DND-41 (cell line): ENCODE measurements at regions not wholly inside any gene's neighbourhood (a gene's known extent, or its start where the extent isn't known, plus 50 kb on each side); places are given as distances from the start of the nearest gene placed in this dataset.

Experiments
- ATAC-seq: fragments of 200-7000 bp; cut with Tn5 transposase; 3 replicates; pipeline ENCODE4 v1.9.1; 2021; ENCODE audit warnings: low read depth; ENCODE audit not compliant: insufficient read depth
- DNase-seq: peaks from one replicate; pipeline ENCODE4 v3.0.0-alpha.2; 2020
- H2AFZ ChIP-seq: 2 replicates; pipeline ENCODE4 v1.6.0; 2012; ENCODE audit warnings: low read depth, low read length
- H3K27ac ChIP-seq: 2 replicates; pipeline ENCODE4 v1.5.1; 2012; ENCODE audit warnings: low read length, inconsistent platforms
- H3K27me3 ChIP-seq: fragments of 200-600 bp; sonication (generic); 2 replicates; pipeline ENCODE4 v1.6.0; 2012; ENCODE audit warnings: low read length, mild to moderate bottlenecking, inconsistent platforms; ENCODE audit not compliant: insufficient read depth, poor library complexity
- H3K36me3 ChIP-seq: 2 replicates; pipeline ENCODE4 v1.5.1; 2012; ENCODE audit warnings: low read length, inconsistent platforms; ENCODE audit not compliant: insufficient read depth
- H3K4me1 ChIP-seq: 2 replicates; pipeline ENCODE4 v1.5.1; 2012; ENCODE audit warnings: mild to moderate bottlenecking, low read length; ENCODE audit not compliant: insufficient read depth
- H3K4me2 ChIP-seq: 2 replicates; pipeline ENCODE4 v1.6.0; 2012; ENCODE audit warnings: mild to moderate bottlenecking, moderate library complexity, low read length, inconsistent platforms; ENCODE audit not compliant: insufficient read depth
- H3K4me3 ChIP-seq, 2 experiments: fragments of 200-600 bp in 1 of 2; shearing (Covaris generic) in 1 of 2; 2 replicates each; pipeline ENCODE4 v1.5.1; 2012 to 2016; ENCODE audit warnings: inconsistent platforms in 2 of 2, low read length in 2 of 2, mild to moderate bottlenecking in 2 of 2, low read depth in 1 of 2, moderate library complexity in 1 of 2
- H3K79me2 ChIP-seq: 2 replicates; pipeline ENCODE4 v1.6.0; 2012; ENCODE audit warnings: low read length, inconsistent platforms; ENCODE audit not compliant: insufficient read depth
- H3K9ac ChIP-seq: 2 replicates; pipeline ENCODE4 v1.6.0; 2012; ENCODE audit warnings: low read depth, mild to moderate bottlenecking, inconsistent platforms, low read length, moderate library complexity
- H3K9me3 ChIP-seq: 2 replicates; pipeline ENCODE4 v1.5.1; 2012; ENCODE audit warnings: low read length, moderate library complexity, mild to moderate bottlenecking, inconsistent platforms; ENCODE audit not compliant: insufficient read depth, severe bottlenecking
- H4K20me1 ChIP-seq: 2 replicates; pipeline ENCODE4 v1.6.0; 2012; ENCODE audit warnings: low read length; ENCODE audit not compliant: insufficient read depth
- CTCF ChIP-seq: IDR thresholded peaks from 2 replicates; pipeline ENCODE4 v1.5.1; 2012; ENCODE audit warnings: borderline replicate concordance, low read length, moderate library complexity, mild to moderate bottlenecking; ENCODE audit not compliant: poor library complexity, severe bottlenecking; ENCODE audit errors: extremely low read depth
- EZH2 ChIP-seq: IDR thresholded peaks from 3 replicates; pipeline ENCODE4 v1.6.1; 2012; ENCODE audit warnings: borderline replicate concordance, low read depth, mild to moderate bottlenecking, moderate library complexity, low read length, inconsistent platforms; ENCODE audit not compliant: severe bottlenecking

- Histone ChIP-seq H3K9ac (no peak overlapping the region), H3K9me3 (no peaks in the 10 kb centered on the region), H4K20me1 (no peaks in the 10 kb centered on the region), H3K36me3 (no peaks in the 10 kb centered on the region), H3K4me1 (no peaks in the 10 kb centered on the region), H3K79me2 (no peaks in the 10 kb centered on the region), H3K27ac (no peak overlapping the region), H2AFZ (no peak overlapping the region), H3K4me2 (no peak overlapping the region), H3K4me3 (no peak overlapping the region), H3K27me3 (no peaks in the 10 kb centered on the region)
- DNase-seq (no peak), ATAC-seq (no peak)
- TF ChIP-seq CTCF (no peak), EZH2 (no peak)
Measured at GRCh38 chr5:117652036-117652957, 1077.7 kb upstream of the SEMA6A start.

- no peak for ATAC-seq
- H3K27me3 ChIP-seq: no peaks in the 10 kb centered on the region
Measured at GRCh38 chr5:117649821-117650220, 1075.2 kb upstream of the SEMA6A start.

GRCh38 chr5:117645400-117645799 is 1070.8 kb upstream of the SEMA6A start:
- H3K4me1 ChIP-seq: no peaks in the 10 kb centered on the region
- no peaks in the 10 kb centered on the region for H3K9me3 ChIP-seq
- H3K79me2 ChIP-seq: no peaks in the 10 kb centered on the region
- ATAC-seq: no peak
- TF ChIP-seq CTCF (no peak), EZH2 (no peak)
- no peak overlapping the region for H2AFZ ChIP-seq
- H3K9ac ChIP-seq: no peak overlapping the region
- no peak overlapping the region for H3K27ac ChIP-seq
- no peaks in the 10 kb centered on the region for H3K36me3 ChIP-seq
- no peaks in the 10 kb centered on the region for H3K27me3 ChIP-seq
- DNase-seq: no peak
- H3K4me3 ChIP-seq: no peak overlapping the region
- H4K20me1 ChIP-seq: no peaks in the 10 kb centered on the region
- no peak overlapping the region for H3K4me2 ChIP-seq

More at GRCh38 chr5:117649821-117650220, 1075.2 kb upstream of the SEMA6A start:
- H3K4me2 ChIP-seq: no peak overlapping the region
- no peaks in the 10 kb centered on the region for H3K36me3 ChIP-seq
- TF ChIP-seq CTCF (no peak), EZH2 (no peak)
- no peak overlapping the region for H3K27ac ChIP-seq
- no peaks in the 10 kb centered on the region for H4K20me1 ChIP-seq
- no peak for DNase-seq
- H3K9ac ChIP-seq: no peak overlapping the region
- no peak overlapping the region for H3K4me3 ChIP-seq
- H3K9me3 ChIP-seq: no peaks in the 10 kb centered on the region
- H2AFZ ChIP-seq: no peak overlapping the region
- H3K4me1 ChIP-seq: no peaks in the 10 kb centered on the region
- H3K79me2 ChIP-seq: no peaks in the 10 kb centered on the region
